ENCODE measurements at regions not wholly inside any gene's neighbourhood (a gene's known extent, or its start where the extent isn't known, plus 50 kb on each side); places are given as distances from the start of the nearest gene placed in this dataset.

DNA sequence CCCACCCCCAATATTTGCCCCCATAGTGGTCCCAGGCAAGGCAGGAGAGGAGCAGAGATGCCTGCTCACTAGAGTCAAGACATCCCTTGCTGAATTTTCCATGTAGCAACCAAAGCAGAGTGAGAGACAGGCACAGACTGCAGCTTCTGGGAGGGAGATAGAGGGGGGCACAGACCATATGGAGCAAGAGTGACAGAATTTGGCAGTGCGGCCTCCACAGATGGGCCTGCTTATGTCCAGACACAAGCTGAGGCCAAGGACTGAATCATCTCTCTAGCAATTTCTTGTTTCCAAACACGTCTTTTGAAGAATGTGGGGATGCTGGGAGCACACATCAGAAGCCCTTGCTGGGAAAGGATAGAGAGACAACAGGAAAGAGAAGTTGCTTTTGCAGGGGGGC lies 53.0 kb upstream of the ALDH1B1 start:
- TF ChIP-seq, protein P1, sequence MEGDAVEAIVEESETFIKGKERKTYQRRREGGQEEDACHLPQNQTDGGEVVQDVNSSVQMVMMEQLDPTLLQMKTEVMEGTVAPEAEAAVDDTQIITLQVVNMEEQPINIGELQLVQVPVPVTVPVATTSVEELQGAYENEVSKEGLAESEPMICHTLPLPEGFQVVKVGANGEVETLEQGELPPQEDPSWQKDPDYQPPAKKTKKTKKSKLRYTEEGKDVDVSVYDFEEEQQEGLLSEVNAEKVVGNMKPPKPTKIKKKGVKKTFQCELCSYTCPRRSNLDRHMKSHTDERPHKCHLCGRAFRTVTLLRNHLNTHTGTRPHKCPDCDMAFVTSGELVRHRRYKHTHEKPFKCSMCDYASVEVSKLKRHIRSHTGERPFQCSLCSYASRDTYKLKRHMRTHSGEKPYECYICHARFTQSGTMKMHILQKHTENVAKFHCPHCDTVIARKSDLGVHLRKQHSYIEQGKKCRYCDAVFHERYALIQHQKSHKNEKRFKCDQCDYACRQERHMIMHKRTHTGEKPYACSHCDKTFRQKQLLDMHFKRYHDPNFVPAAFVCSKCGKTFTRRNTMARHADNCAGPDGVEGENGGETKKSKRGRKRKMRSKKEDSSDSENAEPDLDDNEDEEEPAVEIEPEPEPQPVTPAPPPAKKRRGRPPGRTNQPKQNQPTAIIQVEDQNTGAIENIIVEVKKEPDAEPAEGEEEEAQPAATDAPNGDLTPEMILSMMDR (IDR thresholded peaks at IDR 0.05), result no peak
- TF ChIP-seq POLR2A (IDR thresholded peaks at IDR 0.05; ENCODE audit: low read depth), result no peak
